ENCODE measurements at regions not wholly inside any gene's neighbourhood (a gene's known extent, or its start where the extent isn't known, plus 50 kb on each side); places are given as distances from the start of the nearest gene placed in this dataset.

- no peak for DNase-seq (ENCODE audit: extremely low spot score, unreplicated experiment)
- Mint-ChIP-seq H3K4me1 (ENCODE audit: unreplicated experiment) (no peaks in the 10 kb centered on the region), H3K27me3 (no peaks in the 10 kb centered on the region), H3K9me3 (peaks cover 3% of the 10 kb centered on the region), H3K36me3 (no peaks in the 10 kb centered on the region), H3K27ac (no peak overlapping the region), H3K4me3 (no peak overlapping the region)
- TF ChIP-seq CTCF (conservative IDR thresholded peaks at IDR 0.05): no peak
These were observed 57.4 kb upstream of the TMPRSS15 start for GRCh38 chr21:18460979-18461378.

GRCh38 chr21:18461743-18462142, 58.2 kb upstream of the TMPRSS15 start:
- DNase-seq (ENCODE audit: extremely low spot score, unreplicated experiment): no peak
- peaks cover 3% of the 10 kb centered on the region for H3K9me3 Mint-ChIP-seq
- H3K27ac Mint-ChIP-seq: no peak overlapping the region
- no peaks in the 10 kb centered on the region for H3K4me1 Mint-ChIP-seq (ENCODE audit: unreplicated experiment)
- no peak for TF ChIP-seq CTCF (conservative IDR thresholded peaks at IDR 0.05)
- H3K27me3 Mint-ChIP-seq: no peaks in the 10 kb centered on the region
- H3K4me3 Mint-ChIP-seq: no peak overlapping the region
- H3K36me3 Mint-ChIP-seq: no peaks in the 10 kb centered on the region

- peaks cover 3% of the 10 kb centered on the region for H3K9me3 Mint-ChIP-seq
- DNase-seq (ENCODE audit: extremely low spot score, unreplicated experiment): no peak
- no peak overlapping the region for H3K4me3 Mint-ChIP-seq
- no peak for TF ChIP-seq CTCF (conservative IDR thresholded peaks at IDR 0.05)
- H3K27me3 Mint-ChIP-seq: no peaks in the 10 kb centered on the region
- no peak overlapping the region for H3K27ac Mint-ChIP-seq
- no peaks in the 10 kb centered on the region for H3K4me1 Mint-ChIP-seq (ENCODE audit: unreplicated experiment)
- H3K36me3 Mint-ChIP-seq: no peaks in the 10 kb centered on the region
These were observed 64.1 kb upstream of the TMPRSS15 start for GRCh38 chr21:18467715-18468114.

GRCh38 chr21:18468790-18469189, 65.2 kb upstream of the TMPRSS15 start:
- DNase-seq (ENCODE audit: extremely low spot score, unreplicated experiment): no peak

GRCh38 chr21:18476639-18477038, 73.1 kb upstream of the TMPRSS15 start:
- Mint-ChIP-seq H3K36me3 (no peaks in the 10 kb centered on the region), H3K4me3 (no peak overlapping the region), H3K27me3 (no peaks in the 10 kb centered on the region), H3K4me1 (ENCODE audit: unreplicated experiment) (no peaks in the 10 kb centered on the region), H3K27ac (no peak overlapping the region), H3K9me3 (no peaks in the 10 kb centered on the region)
- DNase-seq (ENCODE audit: extremely low spot score, unreplicated experiment): no peak
- no peak for TF ChIP-seq CTCF (conservative IDR thresholded peaks at IDR 0.05)

More at GRCh38 chr21:18468790-18469189, 65.2 kb upstream of the TMPRSS15 start:
- no peak for TF ChIP-seq CTCF (conservative IDR thresholded peaks at IDR 0.05)
- no peak overlapping the region for H3K27ac Mint-ChIP-seq
- H3K4me1 Mint-ChIP-seq (ENCODE audit: unreplicated experiment): no peaks in the 10 kb centered on the region
- no peaks in the 10 kb centered on the region for H3K27me3 Mint-ChIP-seq
- H3K4me3 Mint-ChIP-seq: no peak overlapping the region
- peaks cover 3% of the 10 kb centered on the region for H3K9me3 Mint-ChIP-seq
- no peaks in the 10 kb centered on the region for H3K36me3 Mint-ChIP-seq

GRCh38 chr21:18477043-18477442, 73.5 kb upstream of the TMPRSS15 start:
- Mint-ChIP-seq H3K9me3 (no peaks in the 10 kb centered on the region), H3K4me1 (ENCODE audit: unreplicated experiment) (no peaks in the 10 kb centered on the region), H3K36me3 (no peaks in the 10 kb centered on the region), H3K4me3 (no peak overlapping the region), H3K27ac (no peak overlapping the region), H3K27me3 (no peaks in the 10 kb centered on the region)
- no peak for DNase-seq (ENCODE audit: extremely low spot score, unreplicated experiment)
- no peak for TF ChIP-seq CTCF (conservative IDR thresholded peaks at IDR 0.05)
